C4-2B (cell line): ENCODE measurements at regions not wholly inside any gene's neighbourhood (a gene's known extent, or its start where the extent isn't known, plus 50 kb on each side); places are given as distances from the start of the nearest gene placed in this dataset.

Experiments used
- CTCF ChIP-seq: fragments of 450-650 bp; conservative IDR thresholded peaks from 2 replicates; pipeline ENCODE4 v1.5.1; 2017; ENCODE audit warnings: mild to moderate bottlenecking
- ZFX ChIP-seq: fragments of 450-650 bp; IDR thresholded peaks from 2 replicates; pipeline ENCODE4 v1.6.1; 2017

- TF ChIP-seq CTCF (no peak), ZFX (no peak)
These were observed 510.2 kb upstream of the GYPC start for GRCh38 chr2:126145752-126146151.
